SK-N-SH treated with all-trans-retinoic acid at 6 μM for 48 hours (cell line): ENCODE measurements at regions not wholly inside any gene's neighbourhood (a gene's known extent, or its start where the extent isn't known, plus 50 kb on each side); places are given as distances from the start of the nearest gene placed in this dataset.
A peak's percentile ranks its signal among the peaks of the same experiment; 100 is the strongest.

Experiments
- ATAC-seq: fragments of 200-7000 bp; cut with Tn5 transposase; 3 replicates; pipeline ENCODE4 v1.9.1; 2020; ENCODE audit warnings: mild to moderate bottlenecking, moderate library complexity
- BACH2 ChIP-seq: fragments of 250-450 bp; sonication (Bioruptor Pico); IDR thresholded peaks from 2 replicates; pipeline ENCODE4 v1.9.0; 2021; ENCODE audit warnings: mild to moderate bottlenecking, borderline replicate concordance
- CREB5 ChIP-seq: fragments of 250-450 bp; sonication (Bioruptor Pico); IDR thresholded peaks from 2 replicates; pipeline ENCODE4 v1.5.1; 2020; ENCODE audit warnings: low read depth, mild to moderate bottlenecking, moderate library complexity
- CSDC2 ChIP-seq: fragments of 250-450 bp; sonication (Bioruptor Pico); IDR thresholded peaks from 2 replicates; pipeline ENCODE4 v1.5.0; 2020; ENCODE audit warnings: mild to moderate bottlenecking, moderate library complexity
- ESRRG ChIP-seq: fragments of 250-450 bp; sonication (Bioruptor Pico); IDR thresholded peaks from 2 replicates; pipeline ENCODE4 v1.6.1; 2021; ENCODE audit warnings: mild to moderate bottlenecking
- GLIS3 ChIP-seq: fragments of 250-450 bp; sonication (Bioruptor Pico); IDR thresholded peaks from 2 replicates; pipeline ENCODE4 v1.5.0; 2020; ENCODE audit warnings: mild to moderate bottlenecking, moderate library complexity
- ISL1 ChIP-seq: fragments of 250-450 bp; sonication (Bioruptor Pico); IDR thresholded peaks from 2 replicates; pipeline ENCODE4 v2.1.2; 2022; ENCODE audit warnings: mild to moderate bottlenecking, moderate library complexity
- OSR1 ChIP-seq: fragments of 250-450 bp; sonication (Bioruptor Pico); IDR thresholded peaks from 2 replicates; pipeline ENCODE4 v1.8.0; 2022; ENCODE audit warnings: moderate library complexity, mild to moderate bottlenecking, inconsistent platforms
- PATZ1 ChIP-seq: fragments of 250-450 bp; sonication (Bioruptor Pico); IDR thresholded peaks from 2 replicates; pipeline ENCODE4 v1.8.0; 2020; ENCODE audit warnings: mild to moderate bottlenecking, moderate library complexity, borderline replicate concordance
- POU6F1 ChIP-seq: fragments of 250-450 bp; sonication (Bioruptor Pico); IDR thresholded peaks from 2 replicates; pipeline ENCODE4 v1.8.0; 2021; ENCODE audit warnings: low read depth, mild to moderate bottlenecking, moderate library complexity, borderline replicate concordance
- PPARA ChIP-seq: fragments of 250-450 bp; sonication (Bioruptor Pico); IDR thresholded peaks from 2 replicates; pipeline ENCODE4 v1.5.0; 2020; ENCODE audit warnings: mild to moderate bottlenecking, borderline replicate concordance
- RARB ChIP-seq: fragments of 250-450 bp; sonication (Bioruptor Pico); IDR thresholded peaks from 2 replicates; pipeline ENCODE4 v1.8.0; 2021; ENCODE audit warnings: mild to moderate bottlenecking, moderate library complexity
- SNAI2 ChIP-seq: fragments of 250-450 bp; sonication (Bioruptor Pico); IDR thresholded peaks from 2 replicates; pipeline ENCODE4 v1.5.0; 2020; ENCODE audit warnings: mild to moderate bottlenecking, moderate library complexity
- TCF4 ChIP-seq: fragments of 250-450 bp; sonication (Bioruptor Pico); IDR thresholded peaks from 2 replicates; pipeline ENCODE4 v1.8.0; 2021; ENCODE audit warnings: mild to moderate bottlenecking, moderate library complexity, borderline replicate concordance
- ZC3H10 ChIP-seq: fragments of 250-450 bp; sonication (Bioruptor Pico); IDR thresholded peaks from 2 replicates; pipeline ENCODE4 v1.5.1; 2021; ENCODE audit warnings: mild to moderate bottlenecking, moderate library complexity
- ZFP3 ChIP-seq: fragments of 250-450 bp; sonication (Bioruptor Pico); IDR thresholded peaks from 2 replicates; pipeline ENCODE4 v1.5.0; 2020; ENCODE audit warnings: mild to moderate bottlenecking, moderate library complexity
- ZFP30 ChIP-seq: fragments of 450-650 bp; formaldehyde crosslinking; IDR thresholded peaks from 2 replicates; pipeline ENCODE4 v1.5.0; 2022; ENCODE audit warnings: mild to moderate bottlenecking, moderate library complexity
- ZNF565 ChIP-seq: fragments of 450-650 bp; formaldehyde crosslinking; conservative IDR thresholded peaks from 2 replicates; pipeline ENCODE4 v1.5.0; 2020; ENCODE audit warnings: low read depth, mild to moderate bottlenecking, moderate library complexity
- ZNF70 ChIP-seq: fragments of 450-650 bp; formaldehyde crosslinking; IDR thresholded peaks from 2 replicates; pipeline ENCODE4 v1.5.0; 2020; ENCODE audit warnings: mild to moderate bottlenecking, moderate library complexity
- ZNF8 ChIP-seq: fragments of 450-650 bp; formaldehyde crosslinking; IDR thresholded peaks from 2 replicates; pipeline ENCODE4 v1.5.0; 2020; ENCODE audit warnings: mild to moderate bottlenecking, moderate library complexity
- TF ChIP-seq, protein P1 (sequence below): fragments of 250-450 bp; sonication (Bioruptor Pico); IDR thresholded peaks from 2 replicates; pipeline ENCODE4 v1.5.0; 2020; ENCODE audit warnings: mild to moderate bottlenecking, moderate library complexity
- TF ChIP-seq, protein P2 (sequence below): fragments of 250-450 bp; sonication (Bioruptor Pico); IDR thresholded peaks from 2 replicates; pipeline ENCODE4 v1.5.1; 2021; ENCODE audit warnings: mild to moderate bottlenecking, moderate library complexity

DNA sequence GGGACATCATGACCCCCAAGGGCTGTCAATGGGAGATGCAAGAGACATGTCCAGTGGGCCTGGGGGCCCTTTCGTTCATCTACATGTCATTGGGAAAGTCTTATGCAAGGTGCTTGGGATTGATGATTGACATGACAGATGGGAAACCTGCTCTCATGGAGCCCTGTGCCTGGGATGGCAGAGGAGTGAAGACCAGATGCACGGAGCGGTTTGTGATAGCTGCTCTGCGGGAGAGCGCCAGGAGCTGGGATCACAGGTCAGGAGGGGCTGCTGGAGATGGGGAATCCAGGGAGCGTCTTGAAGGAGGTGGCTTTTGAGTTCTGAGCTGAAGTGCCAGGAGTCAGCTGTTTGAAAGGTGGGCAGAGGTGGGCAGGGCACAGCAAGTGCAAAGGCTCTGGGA is 104.3 kb downstream of the FGF18 start:
- TF ChIP-seq RARB (CRISPR knock-in tag) = no peak
- TF ChIP-seq, protein P1, sequence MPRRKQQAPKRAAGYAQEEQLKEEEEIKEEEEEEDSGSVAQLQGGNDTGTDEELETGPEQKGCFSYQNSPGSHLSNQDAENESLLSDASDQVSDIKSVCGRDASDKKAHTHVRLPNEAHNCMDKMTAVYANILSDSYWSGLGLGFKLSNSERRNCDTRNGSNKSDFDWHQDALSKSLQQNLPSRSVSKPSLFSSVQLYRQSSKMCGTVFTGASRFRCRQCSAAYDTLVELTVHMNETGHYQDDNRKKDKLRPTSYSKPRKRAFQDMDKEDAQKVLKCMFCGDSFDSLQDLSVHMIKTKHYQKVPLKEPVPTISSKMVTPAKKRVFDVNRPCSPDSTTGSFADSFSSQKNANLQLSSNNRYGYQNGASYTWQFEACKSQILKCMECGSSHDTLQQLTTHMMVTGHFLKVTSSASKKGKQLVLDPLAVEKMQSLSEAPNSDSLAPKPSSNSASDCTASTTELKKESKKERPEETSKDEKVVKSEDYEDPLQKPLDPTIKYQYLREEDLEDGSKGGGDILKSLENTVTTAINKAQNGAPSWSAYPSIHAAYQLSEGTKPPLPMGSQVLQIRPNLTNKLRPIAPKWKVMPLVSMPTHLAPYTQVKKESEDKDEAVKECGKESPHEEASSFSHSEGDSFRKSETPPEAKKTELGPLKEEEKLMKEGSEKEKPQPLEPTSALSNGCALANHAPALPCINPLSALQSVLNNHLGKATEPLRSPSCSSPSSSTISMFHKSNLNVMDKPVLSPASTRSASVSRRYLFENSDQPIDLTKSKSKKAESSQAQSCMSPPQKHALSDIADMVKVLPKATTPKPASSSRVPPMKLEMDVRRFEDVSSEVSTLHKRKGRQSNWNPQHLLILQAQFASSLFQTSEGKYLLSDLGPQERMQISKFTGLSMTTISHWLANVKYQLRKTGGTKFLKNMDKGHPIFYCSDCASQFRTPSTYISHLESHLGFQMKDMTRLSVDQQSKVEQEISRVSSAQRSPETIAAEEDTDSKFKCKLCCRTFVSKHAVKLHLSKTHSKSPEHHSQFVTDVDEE (CRISPR knock-in tag) = no peak
- no peak for ATAC-seq

DNA sequence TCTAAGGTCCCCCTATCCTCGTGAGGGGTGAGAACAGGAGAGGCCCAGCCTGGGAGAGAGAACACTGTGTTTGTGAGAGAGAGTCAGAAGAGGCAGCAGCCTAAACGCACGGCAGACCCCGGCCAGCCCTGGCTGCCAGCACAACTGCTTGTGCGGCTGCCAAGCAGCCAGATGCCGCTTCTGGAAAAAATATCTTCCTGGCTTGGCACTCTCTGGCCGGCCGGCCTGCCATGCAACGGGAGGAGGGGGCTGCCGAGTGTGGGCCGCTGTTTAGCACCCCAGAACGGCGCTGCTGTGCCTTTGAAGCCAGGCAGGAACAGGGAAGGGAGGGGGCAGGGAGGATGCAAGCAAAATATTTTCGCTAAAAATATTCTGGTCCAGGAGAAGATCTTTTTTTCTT is 105.0 kb downstream of the FGF18 start:
- ATAC-seq = no peak; the same call in 2 of the 3 replicates

DNA sequence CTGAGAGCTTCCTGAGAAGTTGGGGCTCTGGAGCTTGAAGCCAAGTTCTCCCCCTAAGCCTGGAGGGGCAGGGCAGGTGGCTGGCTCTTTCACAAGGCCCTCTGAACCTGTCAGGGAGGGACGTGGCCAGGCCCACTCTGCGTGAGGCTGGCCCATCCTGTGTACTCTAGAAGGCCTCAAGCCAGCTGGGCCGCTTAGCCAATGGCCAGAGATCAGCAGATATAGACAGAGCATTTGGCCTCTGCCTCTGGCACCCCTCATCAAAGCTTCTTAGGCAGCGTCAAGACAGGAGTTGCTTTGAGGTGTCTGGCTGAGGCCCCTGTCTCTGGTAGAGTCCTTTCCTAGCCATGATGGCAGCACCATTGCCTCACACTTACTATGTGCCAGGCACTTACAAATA is 105.6 kb downstream of the FGF18 start:
- ATAC-seq = no peak
- no peak for TF ChIP-seq ZFP3
- TF ChIP-seq POU6F1 = no peak
- no peak for TF ChIP-seq OSR1 (CRISPR knock-in tag)
- TF ChIP-seq, protein P1 (CRISPR knock-in tag) = no peak
- TF ChIP-seq BACH2 (CRISPR knock-in tag) = no peak
- TF ChIP-seq ZNF565 = no peak
- TF ChIP-seq ZNF8 (CRISPR knock-in tag) = no peak
- no peak for TF ChIP-seq ISL1 (CRISPR knock-in tag)
- no peak for TF ChIP-seq ZNF70 (CRISPR knock-in tag)
- TF ChIP-seq SNAI2 = no peak
- TF ChIP-seq PPARA (CRISPR knock-in tag) = no peak
- TF ChIP-seq CREB5 (CRISPR knock-in tag) = no peak
- no peak for TF ChIP-seq ZFP30
- no peak for TF ChIP-seq RARB (CRISPR knock-in tag)
- TF ChIP-seq, protein P2, sequence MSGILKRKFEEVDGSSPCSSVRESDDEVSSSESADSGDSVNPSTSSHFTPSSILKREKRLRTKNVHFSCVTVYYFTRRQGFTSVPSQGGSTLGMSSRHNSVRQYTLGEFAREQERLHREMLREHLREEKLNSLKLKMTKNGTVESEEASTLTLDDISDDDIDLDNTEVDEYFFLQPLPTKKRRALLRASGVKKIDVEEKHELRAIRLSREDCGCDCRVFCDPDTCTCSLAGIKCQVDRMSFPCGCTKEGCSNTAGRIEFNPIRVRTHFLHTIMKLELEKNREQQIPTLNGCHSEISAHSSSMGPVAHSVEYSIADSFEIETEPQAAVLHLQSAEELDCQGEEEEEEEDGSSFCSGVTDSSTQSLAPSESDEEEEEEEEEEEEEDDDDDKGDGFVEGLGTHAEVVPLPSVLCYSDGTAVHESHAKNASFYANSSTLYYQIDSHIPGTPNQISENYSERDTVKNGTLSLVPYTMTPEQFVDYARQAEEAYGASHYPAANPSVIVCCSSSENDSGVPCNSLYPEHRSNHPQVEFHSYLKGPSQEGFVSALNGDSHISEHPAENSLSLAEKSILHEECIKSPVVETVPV (CRISPR knock-in tag) = no peak
- no peak for TF ChIP-seq TCF4 (CRISPR knock-in tag)
- TF ChIP-seq CSDC2 = no peak
- no peak for TF ChIP-seq PATZ1 (CRISPR knock-in tag)
- no peak for TF ChIP-seq ZC3H10 (CRISPR knock-in tag)
- no peak for TF ChIP-seq GLIS3

More for the DNA sequence above, 105.0 kb downstream of the FGF18 start:
- no peak for TF ChIP-seq ESRRG (CRISPR knock-in tag)
- TF ChIP-seq TCF4 (CRISPR knock-in tag) = peak; percentile 59; the same call in 1 of the 2 replicates
